ENCODE measurements at regions not wholly inside any gene's neighbourhood (a gene's known extent, or its start where the extent isn't known, plus 50 kb on each side); places are given as distances from the start of the nearest gene placed in this dataset.

GRCh38 chrY:7543506-7543905 lies 632.0 kb upstream of the AMELY start (continued):
- TF ChIP-seq CHD7 (IDR thresholded peaks at IDR 0.05; ENCODE audit: insufficient replicate concordance, low read length) (no peak), RAD21 (IDR thresholded peaks at IDR 0.05 in 1 of 2, conservative IDR thresholded peaks at IDR 0.05 in 1 of 2; ENCODE audit: low read depth in 2 of 2, low read length in 2 of 2) (no peak), MAX (IDR thresholded peaks at IDR 0.05) (no peak), NANOG (IDR thresholded peaks at IDR 0.05; ENCODE audit: insufficient read depth, low read depth, low read length, poor library complexity, severe bottlenecking) (no peak), SP1 (IDR thresholded peaks at IDR 0.05; ENCODE audit: low read depth, low read length) (no peak), CHD2 (IDR thresholded peaks at IDR 0.05; ENCODE audit: low read length) (no peak)

Data from H1 (cell line).